GM04503 (cell line): ENCODE measurements at regions not wholly inside any gene's neighbourhood (a gene's known extent, or its start where the extent isn't known, plus 50 kb on each side); places are given as distances from the start of the nearest gene placed in this dataset.
A peak's percentile ranks its signal among the peaks of the same experiment; 100 is the strongest.

Experiments
- DNase-seq: peaks from one replicate; pipeline ENCODE4 v3.0.0-alpha.2; 2012; ENCODE audit warnings: low read depth

- DNase-seq = no peak
These were observed 52.5 kb downstream of the EPRS1 start for GRCh38 chr1:219993554-219994433.

- no peak for DNase-seq
These were observed 54.4 kb downstream of the EPRS1 start for GRCh38 chr1:219991919-219992318.

- no peak for DNase-seq
These were observed 54.8 kb downstream of the EPRS1 start for GRCh38 chr1:219991511-219991810.

GRCh38 chr1:219990782-219991510, 55.4 kb downstream of the EPRS1 start:
- DNase-seq = peak; percentile 9

DNA sequence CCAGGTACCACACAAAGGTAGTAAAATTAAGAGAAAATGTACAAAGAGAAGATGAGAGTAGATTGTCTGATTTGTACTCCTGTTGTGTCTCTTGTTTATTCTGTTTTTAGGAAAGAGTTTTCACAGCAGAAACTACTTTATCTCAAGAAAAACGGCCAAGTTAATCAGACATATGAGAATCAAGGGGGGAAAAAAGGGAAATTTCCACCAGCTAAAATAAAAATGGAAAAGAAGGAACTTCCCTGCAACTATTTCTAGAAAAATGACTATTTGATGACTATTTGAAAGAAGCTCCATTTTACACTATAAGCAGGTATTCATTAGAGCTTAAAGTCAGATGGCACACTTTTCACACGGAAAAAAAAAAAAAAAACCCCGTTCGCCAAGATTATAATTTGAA, 56.5 kb downstream of the EPRS1 start:
- DNase-seq = no peak

- DNase-seq = no peak
These were observed 57.5 kb downstream of the EPRS1 start for GRCh38 chr1:219988818-219989217.

DNA sequence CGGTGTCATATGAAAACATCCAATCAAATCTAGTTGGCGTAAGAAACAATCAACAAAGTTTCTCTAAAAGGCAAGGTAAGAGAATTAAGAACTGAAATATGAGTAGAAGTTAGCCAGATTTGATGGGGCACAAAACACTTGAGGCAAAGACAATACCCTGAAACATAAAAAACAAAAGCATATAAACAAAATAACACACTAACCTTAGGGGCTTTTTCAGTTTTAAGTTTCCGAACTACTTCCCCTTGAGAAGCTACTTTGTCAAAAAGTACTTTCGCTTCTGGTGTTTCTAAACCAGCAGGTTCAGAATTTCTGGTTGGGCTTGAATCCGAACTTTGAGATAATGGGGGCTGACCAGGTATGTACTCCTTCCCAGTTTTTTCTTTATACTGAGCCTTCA, 57.9 kb downstream of the EPRS1 start:
- DNase-seq = no peak

DNA sequence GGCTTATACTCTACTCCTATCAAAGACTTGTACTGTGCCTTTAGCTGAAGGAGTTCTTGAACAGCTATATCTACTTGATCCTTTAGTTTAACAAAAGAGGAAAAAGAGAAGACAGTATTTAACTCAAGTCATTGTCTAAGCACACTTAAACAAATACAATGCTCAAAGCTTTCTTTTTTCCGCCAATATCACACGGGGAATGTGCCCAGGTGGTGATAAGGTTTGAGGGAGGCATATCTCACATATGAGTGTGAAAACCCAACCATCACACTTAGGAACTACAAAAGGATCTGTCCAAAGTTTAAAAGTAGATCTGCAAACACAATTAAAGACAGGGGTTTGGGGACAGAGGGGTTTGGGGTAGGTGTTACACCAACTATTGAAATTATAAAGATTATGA, 59.0 kb upstream of the SLC30A10 start:
- no peak for DNase-seq

GRCh38 chr1:219985169-219985568, 56.8 kb upstream of the SLC30A10 start:
- no peak for DNase-seq
